ENCODE measurements at regions not wholly inside any gene's neighbourhood (a gene's known extent, or its start where the extent isn't known, plus 50 kb on each side); places are given as distances from the start of the nearest gene placed in this dataset.

GRCh38 chr10:108624052-108624451 is 1299.3 kb downstream of the XPNPEP1 start:
- TF ChIP-seq EP300 (IDR thresholded peaks at IDR 0.05) = no peak
- TF ChIP-seq POLR2AphosphoS5 (IDR thresholded peaks at IDR 0.05) = no peak
- TF ChIP-seq POLR2A (IDR thresholded peaks at IDR 0.05) = no peak
- no peak for TF ChIP-seq CTCF (IDR thresholded peaks at IDR 0.05)

All from upper lobe of left lung (tissue), 4 donors.